Osteoblast (primary cell): ENCODE measurements at regions not wholly inside any gene's neighbourhood (a gene's known extent, or its start where the extent isn't known, plus 50 kb on each side); places are given as distances from the start of the nearest gene placed in this dataset.

Source experiments
- DNase-seq: peaks from one replicate; pipeline ENCODE4 v3.0.0; 2011; ENCODE audit warnings: low spot score, mixed read lengths; ENCODE audit not compliant: insufficient read length; ENCODE audit errors: missing footprints
- H2AFZ ChIP-seq: 2 replicates; pipeline ENCODE4 v1.6.0; 2011; ENCODE audit warnings: mild to moderate bottlenecking, low read length
- H3K27ac ChIP-seq: 2 replicates; pipeline ENCODE4 v1.5.1; 2011; ENCODE audit warnings: mild to moderate bottlenecking, low read depth, low read length, moderate library complexity
- H3K27me3 ChIP-seq: 2 replicates; pipeline ENCODE4 v1.6.0; 2012; ENCODE audit warnings: mild to moderate bottlenecking, control low read depth, inconsistent platforms, low read length, moderate library complexity; ENCODE audit not compliant: insufficient read depth
- H3K36me3 ChIP-seq: 2 replicates; pipeline ENCODE4 v1.5.1; 2011; ENCODE audit warnings: mild to moderate bottlenecking, low read length, control low read depth, moderate library complexity; ENCODE audit not compliant: insufficient read depth
- H3K4me1 ChIP-seq: 2 replicates; pipeline ENCODE4 v1.5.1; 2011; ENCODE audit warnings: mild to moderate bottlenecking, low read length, control low read depth, moderate library complexity; ENCODE audit not compliant: insufficient read depth
- H3K4me2 ChIP-seq: 2 replicates; pipeline ENCODE4 v1.6.0; 2011; ENCODE audit warnings: mild to moderate bottlenecking, low read length; ENCODE audit not compliant: insufficient read depth
- H3K4me3 ChIP-seq: fragments of 200-600 bp; sonication (generic); 3 replicates; pipeline ENCODE4 v1.5.1; 2012; ENCODE audit warnings: mild to moderate bottlenecking, low read length, inconsistent platforms; ENCODE audit not compliant: insufficient read depth
- H3K79me2 ChIP-seq: 2 replicates; pipeline ENCODE4 v1.6.0; 2012; ENCODE audit warnings: mild to moderate bottlenecking, low read length, control low read depth, inconsistent platforms; ENCODE audit not compliant: insufficient read depth
- H3K9me3 ChIP-seq: 2 replicates; pipeline ENCODE4 v1.5.1; 2011; ENCODE audit warnings: low read depth, low read length, control low read depth
- H4K20me1 ChIP-seq: 2 replicates; pipeline ENCODE4 v1.6.0; 2012; ENCODE audit warnings: mild to moderate bottlenecking, low read length, control low read depth; ENCODE audit not compliant: insufficient read depth
- CTCF ChIP-seq: IDR thresholded peaks from 2 replicates; pipeline ENCODE4 v1.5.1; 2011; ENCODE audit warnings: mild to moderate bottlenecking, low read depth, low read length, moderate library complexity; ENCODE audit errors: extremely low read depth

DNA sequence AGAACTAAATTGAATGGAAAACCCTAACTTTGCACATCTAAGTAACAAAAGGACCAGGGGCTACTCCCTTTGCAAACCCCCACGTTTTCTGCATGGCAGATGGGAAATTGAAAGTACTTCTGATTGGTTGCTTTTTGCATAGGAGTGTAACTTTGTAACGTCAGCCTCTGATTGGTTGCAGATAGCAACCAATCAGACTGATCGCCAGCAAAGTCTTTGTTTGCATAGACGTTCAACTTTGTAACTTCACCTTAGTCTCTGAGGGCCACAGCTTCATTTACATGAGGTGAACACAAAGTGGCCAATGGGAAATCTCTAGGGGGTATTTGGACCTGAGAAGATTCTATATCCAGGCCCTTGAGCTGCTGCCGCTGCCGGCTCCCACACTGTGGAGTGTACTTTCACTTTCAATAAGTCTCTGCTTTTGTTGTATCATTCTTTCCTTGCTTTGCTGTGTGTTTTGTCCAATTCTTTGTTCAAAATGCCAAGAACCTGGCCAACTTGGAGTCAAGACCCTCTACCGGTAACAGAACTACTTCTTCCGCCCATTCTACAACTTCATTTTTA lies 102.5 kb upstream of the PRICKLE1 start:
- peaks cover 5% of the 10 kb centered on the region for H3K4me1 ChIP-seq
- H2AFZ ChIP-seq = peak overlapping the region; percentile 54
- H3K4me2 ChIP-seq = peak overlapping the region; percentile 50
- H3K36me3 ChIP-seq = no peaks in the 10 kb centered on the region
- no peaks in the 10 kb centered on the region for H3K27me3 ChIP-seq
- no peak for TF ChIP-seq CTCF
- H3K4me3 ChIP-seq = peak overlapping the region; percentile 62
- H4K20me1 ChIP-seq = no peaks in the 10 kb centered on the region
- H3K27ac ChIP-seq = no peak overlapping the region
- no peaks in the 10 kb centered on the region for H3K9me3 ChIP-seq
- DNase-seq = no peak
- H3K79me2 ChIP-seq = no peaks in the 10 kb centered on the region

- Histone ChIP-seq H4K20me1 (no peaks in the 10 kb centered on the region), H3K4me1 (no peaks in the 10 kb centered on the region), H3K27me3 (no peaks in the 10 kb centered on the region), H3K27ac (no peak overlapping the region), H3K9me3 (no peaks in the 10 kb centered on the region), H3K36me3 (no peaks in the 10 kb centered on the region), H3K4me3 (no peak overlapping the region), H3K4me2 (no peak overlapping the region), H3K79me2 (no peaks in the 10 kb centered on the region), H2AFZ (no peak overlapping the region)
- TF ChIP-seq CTCF = no peak
- DNase-seq = no peak
Observed at GRCh38 chr12:42690264-42690663, 100.7 kb upstream of the PRICKLE1 start.

- TF ChIP-seq CTCF = no peak
- Histone ChIP-seq H3K4me2 (no peak overlapping the region), H3K27ac (no peak overlapping the region), H3K9me3 (no peaks in the 10 kb centered on the region), H3K27me3 (no peaks in the 10 kb centered on the region), H3K4me3 (no peak overlapping the region), H4K20me1 (no peaks in the 10 kb centered on the region), H2AFZ (no peak overlapping the region), H3K79me2 (no peaks in the 10 kb centered on the region), H3K36me3 (no peaks in the 10 kb centered on the region), H3K4me1 (no peaks in the 10 kb centered on the region)
- no peak for DNase-seq
Observed at GRCh38 chr12:42689699-42690098, 100.2 kb upstream of the PRICKLE1 start.

DNA sequence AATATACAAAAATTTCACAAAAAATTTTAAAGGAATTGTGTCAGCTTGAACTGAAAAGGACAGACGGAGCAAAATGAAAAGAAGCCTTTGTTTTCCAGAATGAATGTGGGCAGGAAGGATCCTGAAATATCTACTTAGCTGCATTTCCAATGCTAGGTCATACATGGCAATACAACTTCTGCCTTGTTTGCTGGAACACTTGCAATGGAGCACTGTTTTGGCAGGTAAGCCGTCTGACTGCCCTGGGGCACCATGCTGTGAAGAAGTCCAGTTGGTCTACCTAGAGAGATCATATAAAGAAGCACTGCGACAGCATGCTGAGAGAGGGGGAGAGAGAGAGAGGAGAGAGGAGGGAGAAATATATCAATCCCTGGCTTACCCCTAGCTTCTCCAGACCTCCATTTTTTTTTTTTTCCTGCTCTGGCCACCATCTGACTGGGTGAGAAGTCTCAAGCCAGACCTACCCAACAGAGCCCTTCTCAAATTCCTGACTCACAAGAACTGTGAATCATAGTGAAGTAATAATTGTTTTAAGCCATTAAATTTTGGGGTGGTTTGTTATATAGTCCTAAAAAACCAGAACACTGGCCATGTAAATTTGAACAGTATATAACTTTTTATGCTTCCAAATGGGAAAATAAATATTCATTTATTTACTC lies 97.1 kb upstream of the PRICKLE1 start:
- no peak for TF ChIP-seq CTCF
- no peak overlapping the region for H2AFZ ChIP-seq
- peak; percentile 59 for DNase-seq
- H4K20me1 ChIP-seq = no peaks in the 10 kb centered on the region
- no peak overlapping the region for H3K4me2 ChIP-seq
- H3K36me3 ChIP-seq = no peaks in the 10 kb centered on the region
- no peak overlapping the region for H3K4me3 ChIP-seq
- no peak overlapping the region for H3K27ac ChIP-seq
- no peaks in the 10 kb centered on the region for H3K4me1 ChIP-seq
- H3K9me3 ChIP-seq = no peaks in the 10 kb centered on the region
- no peaks in the 10 kb centered on the region for H3K79me2 ChIP-seq
- H3K27me3 ChIP-seq = no peaks in the 10 kb centered on the region
